ENCODE measurements at regions not wholly inside any gene's neighbourhood (a gene's known extent, or its start where the extent isn't known, plus 50 kb on each side); places are given as distances from the start of the nearest gene placed in this dataset.

GRCh38 chr4:42267724-42268123 lies 115.3 kb upstream of the BEND4 start:
- CTCF ChIA-PET, result no interaction called here
- H3K9me1 ChIP-seq (ENCODE audit: insufficient read depth, low read length), result no peaks in the 10 kb centered on the region
- H3K4me1 ChIP-seq (ENCODE audit: control insufficient read depth, insufficient read depth, low read length), result no peaks in the 10 kb centered on the region
- no peak overlapping the region for H4K8ac ChIP-seq (ENCODE audit: low read depth in 2 of 2, low read length in 2 of 2)
- H3K23ac ChIP-seq (ENCODE audit: low read depth, low read length), result no peak overlapping the region
- H2BK20ac ChIP-seq (ENCODE audit: low read depth, low read length), result no peak overlapping the region
- H3K4me2 ChIP-seq (ENCODE audit: low read depth, low read length), result no peak overlapping the region
- H2BK15ac ChIP-seq (ENCODE audit: low read depth, low read length), result no peak overlapping the region
- DNase-seq (no peak), ATAC-seq (ENCODE audit: low read depth) (no peak)
- TF ChIP-seq SMC3 (IDR thresholded peaks at IDR 0.05; ENCODE audit: low read depth, low read length) (no peak), RCOR1 (IDR thresholded peaks at IDR 0.05; ENCODE audit: insufficient replicate concordance, low read length) (no peak), USF2 (IDR thresholded peaks at IDR 0.05; ENCODE audit: low read depth, low read length) (no peak), BHLHE40 (IDR thresholded peaks at IDR 0.05; ENCODE audit: low read depth, low read length) (no peak), MXI1 (IDR thresholded peaks at IDR 0.05; ENCODE audit: borderline replicate concordance, low read depth, low read length) (no peak), NFE2L2 (IDR thresholded peaks at IDR 0.05; ENCODE audit: low read depth, low read length) (no peak), POLR2A (IDR thresholded peaks at IDR 0.05; ENCODE audit: low read depth, low read length) (no peak), CTCF (conservative IDR thresholded peaks at IDR 0.05; ENCODE audit: low read depth, low read length) (no peak), RFX5 (IDR thresholded peaks at IDR 0.05; ENCODE audit: low read depth, low read length) (no peak), MAZ (IDR thresholded peaks at IDR 0.05; ENCODE audit: borderline replicate concordance, low read depth, low read length) (no peak), FOS (IDR thresholded peaks at IDR 0.05; ENCODE audit: low read depth, low read length) (no peak), RAD21 (IDR thresholded peaks at IDR 0.05; ENCODE audit: low read length) (no peak), CHD1 (IDR thresholded peaks at IDR 0.05; ENCODE audit: low read depth, low read length) (no peak), MAFK (IDR thresholded peaks at IDR 0.05; ENCODE audit: low read depth, low read length) (no peak), ELK1 (IDR thresholded peaks at IDR 0.05; ENCODE audit: borderline replicate concordance, low read depth, low read length) (no peak), CEBPB (IDR thresholded peaks at IDR 0.05; ENCODE audit: low read depth, low read length) (no peak)
- in situ Hi-C loops (cut with MboI; ENCODE audit: low sequenced_read_pairs), result no loop called here
- H3K4ac ChIP-seq (ENCODE audit: low read depth, low read length), result no peak overlapping the region
- WGBS, 2 experiments (ENCODE audit: extremely low coverage in 2 of 2, insufficient read length in 1 of 2), result no CpG with 5 or more reads among the region's 3 CpGs
- H3K36me3 ChIP-seq (ENCODE audit: control insufficient read depth, insufficient read depth, low read length), result no peaks in the 10 kb centered on the region
- H4K5ac ChIP-seq (ENCODE audit: low read depth, low read length), result no peak overlapping the region
- no peak overlapping the region for H2BK120ac ChIP-seq (ENCODE audit: low read depth, low read length)
- H2BK5ac ChIP-seq (ENCODE audit: low read depth, low read length, poor library complexity, severe bottlenecking), result no peak overlapping the region
- H2AFZ ChIP-seq (replicated peaks; ENCODE audit: low read length, poor library complexity), result no peak overlapping the region
- H3K79me1 ChIP-seq (ENCODE audit: low read depth in 1 of 2, low read length in 2 of 2), result no peaks in the 10 kb centered on the region
- H3K14ac ChIP-seq (replicated peaks; ENCODE audit: low read depth, low read length), result no peak overlapping the region
- H3K27ac ChIP-seq (ENCODE audit: insufficient read depth, low read length), result no peak overlapping the region
- POLR2A ChIA-PET (ENCODE audit: unreplicated experiment), result no interaction called here
- no peak overlapping the region for H3K56ac ChIP-seq (ENCODE audit: extremely low read depth, insufficient read depth, low read length)
- dilution Hi-C loops (cut with HindIII; ENCODE audit: low sequenced_read_pairs, unreplicated experiment), result no loop called here
- intact Hi-C loops (cut with micrococcal nuclease), result no loop called here
- no peak overlapping the region for H2AK9ac ChIP-seq (replicated peaks; ENCODE audit: low read depth, low read length, poor library complexity)
- no peak overlapping the region for H2AK5ac ChIP-seq (ENCODE audit: low read depth, low read length)
- H4K91ac ChIP-seq (ENCODE audit: insufficient read depth, low read depth, low read length), result no peak overlapping the region
- H3K27me3 ChIP-seq (ENCODE audit: control insufficient read depth, insufficient read depth, low read length), result no peaks in the 10 kb centered on the region
- no peak overlapping the region for H3K9ac ChIP-seq (ENCODE audit: low read depth, low read length)
- no peaks in the 10 kb centered on the region for H4K20me1 ChIP-seq (ENCODE audit: insufficient read depth, low read length)
- H3K18ac ChIP-seq (ENCODE audit: low read depth, low read length), result no peak overlapping the region
- H3K9me3 ChIP-seq (ENCODE audit: control insufficient read depth, insufficient read depth, low read length), result no peaks in the 10 kb centered on the region
- no TSS peak for BruUV-seq (replicated peaks)
- no peak overlapping the region for H3K4me3 ChIP-seq (ENCODE audit: insufficient read depth, low read depth, low read length)

All from IMR-90 (cell line).